Uterus (tissue), 2 donors: ENCODE measurements at regions not wholly inside any gene's neighbourhood (a gene's known extent, or its start where the extent isn't known, plus 50 kb on each side); places are given as distances from the start of the nearest gene placed in this dataset.

Experiments used
- CTCF ChIP-seq, 4 experiments: fragments of 200-600 bp in 2 of 4; fragments of 450-650 bp in 2 of 4; sonication (generic) in 2 of 4; IDR thresholded peaks; one replicate each; pipeline ENCODE4 v1.5.1; 2016 to 2019; ENCODE audit warnings: antibody characterized with exemption in 4 of 4, mild to moderate bottlenecking in 2 of 4, moderate library complexity in 1 of 4
- POLR2A ChIP-seq, 2 donors: fragments of 450-650 bp; IDR thresholded peaks; one replicate each; pipeline ENCODE4 v1.6.1; 2016; ENCODE audit warnings: antibody characterized with exemption in 2 of 2, mild to moderate bottlenecking in 1 of 2, moderate library complexity in 1 of 2

- TF ChIP-seq CTCF (IDR thresholded peaks at IDR 0.05) (no peak), POLR2A (IDR thresholded peaks at IDR 0.05) (no peak)
Measured at GRCh38 chr3:177378168-177378567, 180.9 kb upstream of the TBL1XR1 start.
